Lower leg skin (tissue), 3 donors: ENCODE measurements at regions not wholly inside any gene's neighbourhood (a gene's known extent, or its start where the extent isn't known, plus 50 kb on each side); places are given as distances from the start of the nearest gene placed in this dataset.

Experiments used
- POLR2A ChIP-seq, 2 donors: fragments of 450-650 bp; IDR thresholded peaks; one replicate each; pipeline ENCODE4 v1.6.1; 2016 to 2017; ENCODE audit warnings: antibody characterized with exemption in 2 of 2, mild to moderate bottlenecking in 1 of 2, moderate library complexity in 1 of 2
- TF ChIP-seq, protein P1 (sequence below), 3 donors: fragments of 450-650 bp; IDR thresholded peaks; one replicate each; pipeline ENCODE4 v1.5.1; 2016; ENCODE audit warnings: antibody characterized with exemption in 3 of 3, mild to moderate bottlenecking in 3 of 3, moderate library complexity in 2 of 3

- TF ChIP-seq POLR2A (IDR thresholded peaks at IDR 0.05), result no peak
- TF ChIP-seq, protein P1, sequence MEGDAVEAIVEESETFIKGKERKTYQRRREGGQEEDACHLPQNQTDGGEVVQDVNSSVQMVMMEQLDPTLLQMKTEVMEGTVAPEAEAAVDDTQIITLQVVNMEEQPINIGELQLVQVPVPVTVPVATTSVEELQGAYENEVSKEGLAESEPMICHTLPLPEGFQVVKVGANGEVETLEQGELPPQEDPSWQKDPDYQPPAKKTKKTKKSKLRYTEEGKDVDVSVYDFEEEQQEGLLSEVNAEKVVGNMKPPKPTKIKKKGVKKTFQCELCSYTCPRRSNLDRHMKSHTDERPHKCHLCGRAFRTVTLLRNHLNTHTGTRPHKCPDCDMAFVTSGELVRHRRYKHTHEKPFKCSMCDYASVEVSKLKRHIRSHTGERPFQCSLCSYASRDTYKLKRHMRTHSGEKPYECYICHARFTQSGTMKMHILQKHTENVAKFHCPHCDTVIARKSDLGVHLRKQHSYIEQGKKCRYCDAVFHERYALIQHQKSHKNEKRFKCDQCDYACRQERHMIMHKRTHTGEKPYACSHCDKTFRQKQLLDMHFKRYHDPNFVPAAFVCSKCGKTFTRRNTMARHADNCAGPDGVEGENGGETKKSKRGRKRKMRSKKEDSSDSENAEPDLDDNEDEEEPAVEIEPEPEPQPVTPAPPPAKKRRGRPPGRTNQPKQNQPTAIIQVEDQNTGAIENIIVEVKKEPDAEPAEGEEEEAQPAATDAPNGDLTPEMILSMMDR (IDR thresholded peaks at IDR 0.05), result no peak
These were observed 316.2 kb upstream of the NOX3 start for GRCh38 chr6:155771822-155772221.
